ENCODE measurements at regions not wholly inside any gene's neighbourhood (a gene's known extent, or its start where the extent isn't known, plus 50 kb on each side); places are given as distances from the start of the nearest gene placed in this dataset.

DNA sequence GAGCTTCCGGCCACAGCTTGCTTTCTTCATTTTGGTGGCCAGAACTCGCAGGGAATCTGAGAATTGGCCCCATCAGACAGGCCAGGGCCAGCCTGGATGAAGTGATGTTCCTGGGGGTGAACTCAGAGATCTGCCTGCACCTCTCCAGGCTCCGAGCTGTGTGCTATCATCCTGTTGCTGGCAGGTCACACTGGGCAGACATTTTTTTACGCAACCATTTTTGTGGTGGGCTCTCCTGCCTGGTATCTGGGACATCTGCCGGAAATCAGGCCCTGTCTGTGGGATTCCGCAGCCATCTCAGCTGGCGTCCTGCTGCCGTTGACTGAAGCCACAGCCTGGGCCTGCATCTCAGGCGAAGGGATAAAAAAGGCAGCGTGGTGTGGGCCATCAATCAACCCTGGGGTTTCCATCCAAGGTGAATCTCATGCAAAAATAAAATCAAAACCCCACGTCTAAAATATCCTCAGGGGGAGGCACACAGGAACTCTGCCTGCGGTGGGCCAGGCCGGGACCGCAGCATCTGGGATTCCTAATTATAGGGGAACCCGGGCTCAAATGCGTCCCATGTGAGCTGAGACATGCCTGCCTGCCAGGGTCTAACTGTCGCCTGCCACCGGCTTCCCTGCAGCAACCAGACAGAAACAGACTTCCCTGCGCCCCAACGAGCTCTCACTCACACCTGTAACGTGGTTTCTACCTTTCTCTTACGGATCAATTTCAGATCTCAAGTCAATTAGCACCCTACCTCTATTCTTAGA lies 174.3 kb downstream of the SYK start:
- H3K27ac ChIP-seq, result no peak overlapping the region
- WGBS, 3 donors, result 79 to 88% (median 84%) methylated on average over 22 of the region's 22 CpGs
- TF ChIP-seq CTCF (IDR thresholded peaks at IDR 0.05), result no peak
- DNase-seq, result no peak
- no peak for ATAC-seq
- no peaks in the 10 kb centered on the region for H3K36me3 ChIP-seq (ENCODE audit: insufficient read depth in 1 of 2, low read depth in 1 of 2)
- no peak overlapping the region for H3K4me3 ChIP-seq
- intact Hi-C loops (cut with DNase I), result no loop called here
- H3K4me1 ChIP-seq, result no peaks in the 10 kb centered on the region
- H3K9me3 ChIP-seq, result no peaks in the 10 kb centered on the region
- H3K27me3 ChIP-seq (ENCODE audit: insufficient read depth in 3 of 3, low read length in 2 of 3), result no peaks in the 10 kb centered on the region

DNA sequence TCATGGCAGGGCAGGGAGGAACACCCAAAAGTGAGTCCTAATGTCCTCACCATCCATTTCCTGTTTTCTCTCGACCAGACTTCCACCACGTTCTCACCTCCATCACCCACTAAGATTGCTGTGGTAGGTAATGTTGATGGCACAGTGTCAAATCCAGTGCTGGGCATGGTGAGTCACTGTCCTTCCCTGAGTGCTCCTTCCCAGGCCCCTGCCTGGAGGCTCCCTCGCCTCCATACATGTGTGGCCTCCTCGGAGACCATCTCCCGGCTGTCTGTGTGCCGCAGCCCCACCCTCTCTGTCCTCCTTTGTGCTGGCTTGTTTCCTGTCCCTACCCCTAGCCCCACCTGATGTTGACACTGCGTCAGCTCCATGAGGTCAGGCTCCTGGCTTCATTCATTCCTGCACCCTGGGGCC lies 177.5 kb downstream of the SYK start:
- no peak for DNase-seq
- intact Hi-C loops (cut with DNase I), result no loop called here
- peak in 1 of 4 donors; percentile 19 for ATAC-seq
- H3K9me3 ChIP-seq, result no peaks in the 10 kb centered on the region
- H3K4me1 ChIP-seq, result no peaks in the 10 kb centered on the region
- no peaks in the 10 kb centered on the region for H3K36me3 ChIP-seq (ENCODE audit: insufficient read depth in 1 of 2, low read depth in 1 of 2)
- TF ChIP-seq CTCF (IDR thresholded peaks at IDR 0.05), result no peak
- H3K27ac ChIP-seq, result no peak overlapping the region
- no peak overlapping the region for H3K4me3 ChIP-seq
- WGBS, 3 donors, result 75 to 80% (median 78%) methylated on average over 7 of the region's 7 CpGs
- H3K27me3 ChIP-seq (ENCODE audit: insufficient read depth in 3 of 3, low read length in 2 of 3), result no peaks in the 10 kb centered on the region

DNA sequence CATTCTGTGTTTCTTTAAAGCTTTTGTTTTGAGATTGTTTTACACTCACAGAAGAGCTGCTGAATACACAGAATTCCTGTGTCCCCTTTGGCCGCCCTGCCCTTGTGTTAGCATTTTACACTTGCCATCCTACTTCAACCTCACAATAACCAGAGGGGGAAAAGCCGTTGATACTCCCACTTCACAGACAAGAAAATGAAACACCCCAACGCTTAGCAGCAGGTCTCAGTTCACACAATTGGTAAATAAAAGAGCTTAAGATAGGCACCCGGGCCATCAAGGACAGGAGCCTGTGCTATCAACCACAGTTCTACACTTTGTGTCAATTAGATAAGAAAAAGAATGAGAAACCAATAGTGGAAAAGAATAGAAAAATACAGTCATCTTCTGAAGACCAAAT lies 178.0 kb downstream of the SYK start:
- ATAC-seq, result no peak
- no peaks in the 10 kb centered on the region for H3K9me3 ChIP-seq

DNA sequence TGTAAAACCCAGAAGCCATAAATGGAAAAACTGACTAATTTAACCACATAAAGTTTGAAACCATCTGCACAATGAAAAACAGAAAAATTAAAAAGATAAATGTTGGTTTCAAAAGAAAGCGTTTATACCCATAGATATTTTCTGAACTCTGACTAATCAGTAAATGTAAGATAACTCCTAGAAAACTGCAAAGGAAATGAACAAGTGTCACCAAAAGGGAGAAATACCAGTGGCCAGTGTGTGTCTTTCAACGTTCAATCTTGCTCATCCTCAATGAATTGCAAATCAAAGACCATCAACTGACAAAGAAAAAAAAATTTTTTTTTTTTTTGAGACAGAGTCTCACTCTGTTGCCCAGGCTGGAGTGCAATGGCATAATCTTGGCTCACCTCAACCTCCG lies 180.1 kb downstream of the SYK start:
- H3K27ac ChIP-seq, result no peak overlapping the region
- 89 to 91% (median 90%) methylated on average over 3 of the region's 3 CpGs for WGBS, 3 donors
- TF ChIP-seq CTCF (IDR thresholded peaks at IDR 0.05), result no peak
- H3K9me3 ChIP-seq, result no peaks in the 10 kb centered on the region
- intact Hi-C loops (cut with DNase I), result no loop called here
- H3K4me1 ChIP-seq, result no peaks in the 10 kb centered on the region
- no peak for DNase-seq
- ATAC-seq, result no peak
- no peak overlapping the region for H3K4me3 ChIP-seq
- H3K27me3 ChIP-seq (ENCODE audit: insufficient read depth in 3 of 3, low read length in 2 of 3), result no peaks in the 10 kb centered on the region
- H3K36me3 ChIP-seq (ENCODE audit: insufficient read depth in 1 of 2, low read depth in 1 of 2), result no peaks in the 10 kb centered on the region

More for the DNA sequence above, 178.0 kb downstream of the SYK start:
- Histone ChIP-seq H3K36me3 (ENCODE audit: insufficient read depth in 1 of 2, low read depth in 1 of 2) (no peaks in the 10 kb centered on the region), H3K4me1 (no peaks in the 10 kb centered on the region), H3K27me3 (ENCODE audit: insufficient read depth in 3 of 3, low read length in 2 of 3) (no peaks in the 10 kb centered on the region), H3K27ac (no peak overlapping the region), H3K4me3 (no peak overlapping the region)
- TF ChIP-seq CTCF (IDR thresholded peaks at IDR 0.05), result no peak
- WGBS, 3 donors, result 56 to 70% (median 58%) methylated on average over 4 of the region's 4 CpGs
- DNase-seq, result no peak
- intact Hi-C loops (cut with DNase I), result no loop called here

GRCh38 chr9:90983394-90983793 lies 181.8 kb downstream of the SYK start:
- H3K9me3 ChIP-seq, result no peaks in the 10 kb centered on the region
- H3K27me3 ChIP-seq (ENCODE audit: insufficient read depth in 3 of 3, low read length in 2 of 3), result no peaks in the 10 kb centered on the region
- no peak overlapping the region for H3K27ac ChIP-seq
- H3K36me3 ChIP-seq (ENCODE audit: insufficient read depth in 1 of 2, low read depth in 1 of 2), result no peaks in the 10 kb centered on the region
- intact Hi-C loops (cut with DNase I), result no loop called here
- TF ChIP-seq CTCF (IDR thresholded peaks at IDR 0.05), result no peak
- H3K4me1 ChIP-seq, result no peaks in the 10 kb centered on the region
- DNase-seq (no peak), ATAC-seq (no peak)
- H3K4me3 ChIP-seq, result no peak overlapping the region
- WGBS, 3 donors, result 65 to 78% (median 72%) methylated on average over 3 of the region's 3 CpGs
